Activated CD4-positive, alpha-beta T cell treated with anti-CD3 and anti-CD28 coated beads for 36 hours (primary cell): ENCODE measurements at regions not wholly inside any gene's neighbourhood (a gene's known extent, or its start where the extent isn't known, plus 50 kb on each side); places are given as distances from the start of the nearest gene placed in this dataset.

Experiments
- ATAC-seq: fragments of 200-7000 bp; cut with Tn5 transposase; one replicate; pipeline ENCODE4 v1.10.0; 2021; ENCODE audit warnings: mild to moderate bottlenecking, moderate library complexity
- CTCF ChIA-PET: fragments of 350-600 bp; sonication (Branson Sonifier 250); formaldehyde crosslinking; loops from one replicate; lab custom pipeline; 2021; ENCODE audit warnings: antibody characterized with exemption; lab: Charles Lee
- POLR2A ChIA-PET: fragments of 350-600 bp; sonication (Branson Sonifier 250); formaldehyde crosslinking; loops from one replicate; lab custom pipeline; 2021; ENCODE audit warnings: antibody characterized with exemption, inconsistent platforms; lab: Charles Lee
- DNase-seq: peaks from one replicate; pipeline ENCODE4 v3.0.0-alpha.2; 2020
- H3K27ac Mint-ChIP-seq: one replicate; pipeline ENCODE4 v1.8.0; 2021; ENCODE audit warnings: mixed read lengths
- H3K27me3 Mint-ChIP-seq: one replicate; pipeline ENCODE4 v1.8.0; 2021; ENCODE audit warnings: mixed read lengths
- H3K36me3 Mint-ChIP-seq: one replicate; pipeline ENCODE4 v1.8.0; 2021; ENCODE audit warnings: low read depth, mixed read lengths
- H3K4me1 Mint-ChIP-seq: one replicate; pipeline ENCODE4 v1.8.0; 2021; ENCODE audit warnings: mixed read lengths
- H3K4me3 Mint-ChIP-seq: one replicate; pipeline ENCODE4 v1.8.0; 2021; ENCODE audit warnings: mild to moderate bottlenecking, moderate library complexity, mixed read lengths
- H3K9me3 Mint-ChIP-seq: one replicate; pipeline ENCODE4 v1.8.0; 2021; ENCODE audit warnings: low read depth, mixed read lengths
- intact Hi-C, 2 experiments: fragments of 100-400 bp; cut with DNase I in 1 of 2; cut with micrococcal nuclease in 1 of 2; formaldehyde crosslinking; loops; one replicate each; pipeline versions ENCODE4 v1.14.2 to v1.15.1; 2022 to 2024; cut with DNase I, micrococcal nuclease

DNA sequence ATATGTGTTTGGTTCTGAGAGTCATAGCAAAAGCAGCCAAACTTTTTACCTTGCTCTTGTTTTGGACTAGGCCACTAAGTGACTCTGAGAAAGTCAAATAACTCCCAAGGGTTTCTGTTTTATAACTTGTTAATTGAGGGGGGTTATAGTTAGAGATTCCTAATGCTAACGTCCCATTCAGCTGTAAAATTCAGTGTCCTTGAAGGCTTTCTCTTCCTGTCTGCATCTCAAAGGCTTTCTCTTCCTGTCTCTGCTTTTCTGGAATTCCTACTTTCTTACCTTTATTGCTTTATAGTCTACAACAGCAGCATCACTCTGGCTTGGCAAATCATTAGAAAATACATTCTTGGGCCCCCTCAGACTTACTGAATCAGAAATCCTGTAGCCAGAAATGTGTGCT is 479.5 kb upstream of the SEMA6A start:
- DNase-seq (no peak), ATAC-seq (no peak)
- ChIA-PET CTCF (no interaction called here), POLR2A (no interaction called here)
- intact Hi-C loops, result no loop called here
- H3K36me3 Mint-ChIP-seq, result no peaks in the 10 kb centered on the region
- H3K27me3 Mint-ChIP-seq, result no peaks in the 10 kb centered on the region
- no peak overlapping the region for H3K4me3 Mint-ChIP-seq
- no peak overlapping the region for H3K27ac Mint-ChIP-seq
- peaks cover under 1% of the 10 kb centered on the region for H3K9me3 Mint-ChIP-seq
- no peaks in the 10 kb centered on the region for H3K4me1 Mint-ChIP-seq

DNA sequence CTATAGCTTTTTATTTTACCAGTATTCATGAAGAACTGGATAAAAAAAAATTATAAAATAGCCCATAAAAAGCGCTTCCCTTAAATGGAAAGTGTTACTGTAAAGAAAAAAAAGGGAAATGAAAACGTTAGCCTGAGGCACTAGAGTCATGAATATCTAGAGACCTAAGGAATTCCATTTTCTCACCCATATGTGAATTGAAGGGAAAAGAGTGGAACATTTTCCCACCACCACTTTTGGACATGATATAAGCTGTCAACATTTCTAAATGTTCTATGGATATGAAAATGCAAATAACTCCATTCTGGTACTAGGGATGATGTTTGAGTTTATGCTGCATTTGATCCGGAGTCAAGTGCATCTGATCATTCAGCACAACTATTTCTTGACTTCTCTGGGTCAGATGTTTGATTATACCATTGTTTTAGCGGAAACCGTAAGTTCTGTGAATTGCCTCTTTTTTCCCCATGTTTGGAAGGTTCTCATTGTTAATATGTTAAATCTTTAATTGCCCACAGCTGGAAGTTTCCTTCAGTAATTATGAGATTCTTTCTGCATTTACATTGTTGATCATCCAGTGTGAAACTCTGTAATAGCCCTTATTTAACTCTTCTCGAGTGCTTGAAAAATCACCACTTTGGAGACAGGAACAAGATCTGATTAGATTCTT is 467.4 kb upstream of the SEMA6A start:
- ATAC-seq (no peak), DNase-seq (no peak)
- Mint-ChIP-seq H3K36me3 (no peaks in the 10 kb centered on the region), H3K27ac (no peak overlapping the region), H3K9me3 (peaks cover 2% of the 10 kb centered on the region), H3K4me3 (no peak overlapping the region), H3K4me1 (no peaks in the 10 kb centered on the region), H3K27me3 (no peaks in the 10 kb centered on the region)
- intact Hi-C loops, result no loop called here
- CTCF ChIA-PET, result no interaction called here
- POLR2A ChIA-PET, result no interaction called here

DNA sequence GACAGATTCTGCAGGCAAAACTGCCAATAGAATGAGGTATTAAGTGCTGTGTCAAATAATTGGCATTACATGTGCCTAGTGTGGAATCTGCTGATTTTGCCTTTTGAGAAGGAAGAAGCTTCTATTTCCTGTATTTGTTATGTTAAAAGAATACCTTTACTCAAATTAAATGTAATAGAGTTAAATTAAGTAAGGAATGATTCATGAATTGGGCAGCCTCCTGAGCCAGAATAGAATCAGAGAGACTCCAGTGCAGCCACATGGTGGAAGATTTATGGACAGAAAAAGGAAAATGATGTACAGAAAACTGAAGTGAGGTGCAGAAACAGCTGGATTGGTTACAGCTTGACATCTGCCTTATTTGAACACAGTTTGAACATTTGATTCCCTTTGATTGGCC is 464.4 kb upstream of the SEMA6A start:
- intact Hi-C loops, result no loop called here
- Mint-ChIP-seq H3K36me3 (no peaks in the 10 kb centered on the region), H3K27me3 (no peaks in the 10 kb centered on the region), H3K27ac (no peak overlapping the region), H3K9me3 (no peaks in the 10 kb centered on the region), H3K4me1 (no peaks in the 10 kb centered on the region), H3K4me3 (no peak overlapping the region)
- CTCF ChIA-PET, result no interaction called here
- POLR2A ChIA-PET, result no interaction called here
- no peak for ATAC-seq
- no peak for DNase-seq

GRCh38 chr5:117027384-117027783 is 452.8 kb upstream of the SEMA6A start:
- POLR2A ChIA-PET, result no interaction called here

GRCh38 chr5:117020999-117021398 is 446.4 kb upstream of the SEMA6A start:
- CTCF ChIA-PET, result no interaction called here
- Mint-ChIP-seq H3K36me3 (no peaks in the 10 kb centered on the region), H3K9me3 (no peaks in the 10 kb centered on the region), H3K27ac (no peak overlapping the region), H3K4me1 (no peaks in the 10 kb centered on the region), H3K4me3 (no peak overlapping the region), H3K27me3 (no peaks in the 10 kb centered on the region)
- intact Hi-C loops, result no loop called here
- DNase-seq (no peak), ATAC-seq (no peak)
- POLR2A ChIA-PET, result no interaction called here

More at GRCh38 chr5:117027384-117027783, 452.8 kb upstream of the SEMA6A start:
- no peak overlapping the region for H3K4me3 Mint-ChIP-seq
- H3K4me1 Mint-ChIP-seq, result no peaks in the 10 kb centered on the region
- no peaks in the 10 kb centered on the region for H3K27me3 Mint-ChIP-seq
- no peak for DNase-seq
- H3K9me3 Mint-ChIP-seq, result no peaks in the 10 kb centered on the region
- no peak for ATAC-seq
- intact Hi-C loops, result no loop called here
- no peak overlapping the region for H3K27ac Mint-ChIP-seq
- no peaks in the 10 kb centered on the region for H3K36me3 Mint-ChIP-seq
- CTCF ChIA-PET, result no interaction called here

DNA sequence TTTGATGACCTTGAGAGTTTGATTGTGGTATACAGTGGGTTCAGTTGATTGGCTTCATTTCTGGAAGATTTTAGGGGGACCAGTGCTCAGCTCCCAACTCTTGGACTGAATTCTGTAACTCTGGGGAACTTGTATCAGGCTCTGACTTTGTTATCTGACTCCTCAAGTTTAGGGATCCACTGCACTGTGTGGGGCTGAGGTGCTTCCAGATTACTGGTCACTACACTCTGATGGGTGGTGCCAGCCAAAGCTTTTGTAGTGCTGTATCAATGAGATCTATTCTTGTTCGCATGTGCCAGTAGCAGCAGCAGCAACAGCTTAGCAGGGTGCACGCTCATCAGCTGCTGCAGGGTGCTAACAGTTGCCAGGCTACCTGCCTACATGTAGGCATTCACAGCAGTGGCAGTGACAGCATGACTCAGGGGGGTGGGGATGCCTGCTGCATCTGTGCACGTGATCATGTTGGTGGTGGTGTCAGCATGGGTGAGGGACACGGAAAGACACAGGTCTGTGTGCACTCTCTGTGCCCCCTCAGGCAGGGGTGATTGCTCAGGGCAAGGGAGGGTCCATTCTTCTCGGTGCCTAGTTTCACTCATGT is 438.8 kb upstream of the SEMA6A start:
- no peak overlapping the region for H3K4me3 Mint-ChIP-seq
- H3K4me1 Mint-ChIP-seq, result no peaks in the 10 kb centered on the region
- peaks cover 11% of the 10 kb centered on the region for H3K9me3 Mint-ChIP-seq
- ChIA-PET POLR2A (no interaction called here), CTCF (no interaction called here)
- H3K27me3 Mint-ChIP-seq, result no peaks in the 10 kb centered on the region
- DNase-seq, result no peak
- no peak for ATAC-seq
- no peak overlapping the region for H3K27ac Mint-ChIP-seq
- H3K36me3 Mint-ChIP-seq, result no peaks in the 10 kb centered on the region
- intact Hi-C loops, result no loop called here

DNA sequence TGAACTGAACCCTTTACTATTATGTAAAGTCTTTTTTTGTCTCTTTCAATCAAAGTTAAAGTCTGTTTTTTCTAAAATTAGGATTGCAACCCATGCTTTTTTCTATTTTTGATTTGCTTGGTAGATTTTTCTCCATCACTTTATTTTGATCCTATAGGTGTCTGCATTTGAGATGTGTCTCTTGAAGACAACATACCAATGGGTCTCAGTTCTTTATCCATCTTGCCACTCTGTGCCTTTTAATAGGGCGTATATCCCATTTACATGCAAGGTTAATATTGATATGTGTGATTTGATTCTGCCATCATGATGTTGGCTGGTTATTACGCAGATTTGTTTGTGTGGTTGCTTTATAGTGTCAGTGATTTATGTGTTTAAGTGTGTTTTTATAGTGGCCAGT is 436.0 kb upstream of the SEMA6A start:
- ChIA-PET POLR2A (no interaction called here), CTCF (no interaction called here)
- Mint-ChIP-seq H3K27ac (no peak overlapping the region), H3K4me3 (no peak overlapping the region), H3K27me3 (no peaks in the 10 kb centered on the region), H3K4me1 (no peaks in the 10 kb centered on the region), H3K9me3 (peaks cover 11% of the 10 kb centered on the region), H3K36me3 (no peaks in the 10 kb centered on the region)
- no peak for DNase-seq
- intact Hi-C loops, result no loop called here
- no peak for ATAC-seq

DNA sequence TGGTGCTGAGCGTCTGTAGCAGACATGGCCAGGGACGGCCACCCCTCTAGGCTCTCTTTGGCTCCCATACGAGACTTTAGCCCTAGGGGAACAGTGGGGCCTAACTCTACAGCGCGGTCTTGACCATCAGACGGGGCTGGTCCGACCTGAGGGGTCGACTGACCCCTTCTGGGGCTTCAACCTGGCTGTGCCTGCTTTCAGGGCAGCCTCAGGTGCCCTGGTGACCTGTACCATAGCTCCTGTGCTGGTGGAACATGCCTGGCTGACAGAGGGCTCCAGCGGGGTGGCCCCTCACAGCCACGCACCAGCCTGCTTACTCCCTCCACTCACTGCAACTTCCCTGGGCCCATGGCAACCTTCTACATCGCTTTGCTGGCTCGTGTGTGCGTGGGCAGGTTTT is 423.4 kb upstream of the SEMA6A start:
- ATAC-seq (no peak), DNase-seq (no peak)
- H3K4me1 Mint-ChIP-seq, result no peaks in the 10 kb centered on the region
- H3K27ac Mint-ChIP-seq, result no peak overlapping the region
- no peaks in the 10 kb centered on the region for H3K36me3 Mint-ChIP-seq
- H3K27me3 Mint-ChIP-seq, result no peaks in the 10 kb centered on the region
- intact Hi-C loops, result no loop called here
- H3K4me3 Mint-ChIP-seq, result no peak overlapping the region
- ChIA-PET POLR2A (no interaction called here), CTCF (no interaction called here)
- H3K9me3 Mint-ChIP-seq, result peaks cover 3% of the 10 kb centered on the region

DNA sequence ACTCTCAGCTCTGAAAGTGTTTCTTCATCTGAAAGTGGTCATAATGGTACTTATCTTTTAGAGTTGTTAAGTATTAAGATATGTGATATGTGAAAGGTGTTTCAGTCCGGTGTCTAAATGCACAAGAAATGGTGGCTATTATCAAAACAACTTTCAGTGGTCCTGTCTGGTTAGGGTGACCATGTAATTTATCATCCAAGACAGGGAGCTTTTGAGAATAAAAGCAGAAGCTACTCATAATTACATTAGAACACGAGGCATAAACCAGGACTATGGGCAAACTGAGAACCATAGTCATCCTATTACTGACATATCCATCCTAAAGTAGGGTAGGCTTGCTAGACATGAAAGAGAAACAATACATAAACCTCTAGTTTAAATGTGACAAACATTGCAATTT is 418.1 kb upstream of the SEMA6A start:
- H3K4me3 Mint-ChIP-seq, result no peak overlapping the region
- no peaks in the 10 kb centered on the region for H3K4me1 Mint-ChIP-seq
- no peak for DNase-seq
- no peaks in the 10 kb centered on the region for H3K27me3 Mint-ChIP-seq
- H3K36me3 Mint-ChIP-seq, result no peaks in the 10 kb centered on the region
- H3K9me3 Mint-ChIP-seq, result no peaks in the 10 kb centered on the region
- ChIA-PET CTCF (no interaction called here), POLR2A (no interaction called here)
- intact Hi-C loops, result no loop called here
- no peak for ATAC-seq
- no peak overlapping the region for H3K27ac Mint-ChIP-seq

DNA sequence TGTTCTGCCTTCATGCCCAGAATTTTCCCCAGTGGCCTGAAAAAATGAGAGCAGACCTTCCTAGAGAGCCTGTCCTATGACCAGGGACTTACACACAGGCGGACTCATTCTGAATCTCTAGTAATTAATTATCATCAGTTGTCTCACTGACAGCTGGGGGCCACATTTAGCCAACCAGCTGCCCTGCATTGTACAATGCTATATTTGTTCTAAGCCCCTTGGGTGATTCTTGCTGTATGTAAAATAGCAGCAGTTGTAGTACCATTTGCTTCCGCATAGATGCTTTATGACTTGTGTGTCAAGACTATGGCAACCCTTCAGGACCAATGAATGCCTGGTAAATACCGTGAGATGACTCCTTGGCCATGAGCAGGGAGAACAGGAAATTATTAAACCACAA is 415.4 kb upstream of the SEMA6A start:
- intact Hi-C loops, result no loop called here
- no peak overlapping the region for H3K4me3 Mint-ChIP-seq
- no peaks in the 10 kb centered on the region for H3K36me3 Mint-ChIP-seq
- POLR2A ChIA-PET, result no interaction called here
- CTCF ChIA-PET, result no interaction called here
- H3K27me3 Mint-ChIP-seq, result no peaks in the 10 kb centered on the region
- no peaks in the 10 kb centered on the region for H3K4me1 Mint-ChIP-seq
- no peak for DNase-seq
- ATAC-seq, result no peak
- H3K27ac Mint-ChIP-seq, result no peak overlapping the region
- no peaks in the 10 kb centered on the region for H3K9me3 Mint-ChIP-seq

DNA sequence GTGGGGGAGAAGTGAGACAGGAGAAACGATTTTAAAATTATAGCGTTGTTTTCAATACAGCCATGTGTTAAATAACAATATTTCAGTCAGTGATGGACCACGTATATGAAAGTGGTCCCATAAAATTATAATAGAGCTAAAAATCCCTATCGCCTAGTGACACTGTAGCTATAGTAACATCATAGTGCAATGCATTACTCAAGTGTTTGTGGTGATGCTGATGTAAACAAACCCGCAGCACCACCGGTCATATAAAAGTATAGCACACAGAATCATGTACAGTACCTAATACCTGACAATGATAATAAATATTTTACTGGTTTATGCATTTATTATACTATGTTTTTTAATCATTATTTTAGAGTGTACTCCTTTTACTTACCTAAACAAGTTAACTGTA is 407.4 kb upstream of the SEMA6A start:
- CTCF ChIA-PET, result no interaction called here
- Mint-ChIP-seq H3K9me3 (no peaks in the 10 kb centered on the region), H3K4me3 (no peak overlapping the region), H3K27me3 (no peaks in the 10 kb centered on the region), H3K27ac (no peak overlapping the region), H3K4me1 (no peaks in the 10 kb centered on the region), H3K36me3 (no peaks in the 10 kb centered on the region)
- DNase-seq (no peak), ATAC-seq (no peak)
- intact Hi-C loops, result no loop called here
- POLR2A ChIA-PET, result no interaction called here

DNA sequence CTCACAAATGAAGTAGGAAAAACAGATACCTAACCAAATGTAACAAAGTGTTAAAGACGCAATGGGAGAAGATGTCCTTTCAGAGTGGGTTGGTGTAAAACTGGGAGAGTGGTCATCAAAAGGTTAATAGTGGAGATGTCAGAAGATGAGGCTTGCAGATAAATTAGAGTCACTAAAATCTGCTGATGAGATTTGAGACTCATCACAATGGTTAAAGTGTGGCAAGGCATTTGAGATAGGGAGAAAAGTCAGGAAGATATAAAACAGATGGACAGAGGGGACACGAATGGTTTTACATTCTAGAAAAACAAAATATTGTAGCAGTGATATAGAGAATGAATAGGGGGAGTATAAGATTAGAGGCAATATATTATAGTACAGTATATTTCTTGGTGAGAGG is 406.0 kb upstream of the SEMA6A start:
- H3K36me3 Mint-ChIP-seq, result no peaks in the 10 kb centered on the region
- ChIA-PET POLR2A (no interaction called here), CTCF (interaction anchor here (0.6 kb wide), 1 partner anchor 71 kb away, joined by 3 read pairs; no protein-coding TSS in a partner anchor)
- no peaks in the 10 kb centered on the region for H3K27me3 Mint-ChIP-seq
- no peaks in the 10 kb centered on the region for H3K4me1 Mint-ChIP-seq
- no peak overlapping the region for H3K4me3 Mint-ChIP-seq
- no peak overlapping the region for H3K27ac Mint-ChIP-seq
- no peak for ATAC-seq
- no peaks in the 10 kb centered on the region for H3K9me3 Mint-ChIP-seq
- intact Hi-C loops, result no loop called here
- DNase-seq, result no peak
